Activated T-cell treated with anti-CD3 and anti-CD28 coated beads for 24 hours (primary cell): ENCODE measurements at regions not wholly inside any gene's neighbourhood (a gene's known extent, or its start where the extent isn't known, plus 50 kb on each side); places are given as distances from the start of the nearest gene placed in this dataset.
"Not testable (repeated sequence)": the region's sequence is repeated elsewhere in the genome, so short reads cannot be mapped to it uniquely, and the experiment has no call there.

Experiments used
- DNase-seq: peaks from one replicate; pipeline ENCODE4 v3.0.0-alpha.2; 2020; ENCODE audit warnings: low read depth

DNA sequence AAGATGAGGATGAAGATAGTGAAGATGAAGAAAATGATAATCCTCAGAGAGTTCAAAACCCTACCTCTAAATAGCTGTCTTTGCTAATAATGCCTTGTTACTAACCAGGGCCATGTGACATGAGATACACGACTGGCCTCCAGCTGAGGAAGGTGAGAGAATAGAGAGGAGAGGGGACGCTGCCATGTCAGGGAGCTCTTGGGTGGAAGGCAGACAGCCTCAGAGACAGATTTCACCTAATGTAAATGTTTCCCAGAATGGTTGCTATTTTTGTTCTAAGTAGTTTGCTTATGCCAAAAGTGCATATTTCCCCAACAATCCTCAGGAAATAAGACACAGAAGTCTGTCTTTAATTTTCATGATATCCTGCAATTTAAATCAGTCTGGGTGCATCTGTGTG is 138.4 kb downstream of the ELOVL4 start:
- DNase-seq = no peak

DNA sequence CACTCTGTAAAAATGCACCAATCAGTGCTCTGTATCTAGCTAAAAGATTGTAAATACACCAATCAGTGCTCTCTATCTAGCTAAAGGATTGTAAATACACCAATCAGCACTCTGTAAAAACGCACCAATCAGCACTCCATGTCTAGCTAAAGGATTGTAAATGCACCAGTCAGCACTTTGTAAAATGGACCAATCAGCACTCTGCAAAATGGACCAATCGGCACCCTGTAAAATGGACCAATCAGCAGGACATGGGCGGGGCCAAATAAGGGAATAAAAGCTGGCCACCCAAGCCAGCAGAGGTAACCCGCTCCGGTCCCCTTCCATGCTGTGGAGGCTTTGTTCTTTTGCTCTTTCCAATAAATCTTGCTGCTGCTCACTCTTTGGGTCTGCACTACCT is 140.7 kb downstream of the ELOVL4 start:
- DNase-seq = not testable (repeated sequence)

- DNase-seq = no peak
These were observed 142.6 kb downstream of the ELOVL4 start for GRCh38 chr6:79804732-79805131.

DNA sequence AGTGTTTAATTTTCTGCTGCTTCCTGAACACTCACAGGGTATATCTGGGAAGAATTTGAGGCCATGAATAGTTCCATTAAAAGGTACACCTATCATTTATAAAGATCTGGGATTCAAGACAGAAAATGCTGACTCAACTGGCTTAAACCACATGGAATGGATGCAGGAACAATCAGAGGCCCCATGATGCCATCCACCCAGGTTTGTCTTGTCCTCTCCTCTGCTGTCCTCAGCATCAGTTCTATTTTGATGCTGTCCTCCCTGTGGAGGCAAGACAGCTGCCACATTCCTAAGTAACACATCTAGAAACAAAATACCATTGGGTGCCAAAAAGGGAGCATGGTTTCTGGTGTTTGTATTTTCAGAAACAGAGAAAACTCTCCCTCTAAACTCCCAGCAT is 143.4 kb downstream of the ELOVL4 start:
- no peak for DNase-seq

- DNase-seq = no peak
These were observed 144.6 kb downstream of the ELOVL4 start for GRCh38 chr6:79802657-79803300.

DNA sequence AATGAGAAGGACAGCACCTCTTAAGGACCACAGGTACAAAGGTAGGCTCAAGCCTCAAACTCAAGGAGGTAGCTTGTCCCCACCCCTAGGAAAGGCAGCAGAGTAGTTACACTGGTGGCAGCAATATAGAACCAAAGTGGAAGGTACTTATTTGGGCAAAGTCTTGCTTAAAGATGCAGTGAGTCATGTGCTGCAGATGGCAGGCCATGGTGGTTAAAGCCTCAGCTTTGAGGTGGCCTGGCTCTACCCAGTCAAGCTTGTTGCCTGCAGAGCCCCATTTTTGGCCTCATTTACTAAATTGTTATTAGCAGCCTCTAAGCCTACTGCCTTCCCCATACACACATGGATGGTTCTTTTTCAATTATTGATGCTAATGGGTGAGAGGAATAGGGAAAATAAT is 146.0 kb downstream of the ELOVL4 start:
- no peak for DNase-seq

DNA sequence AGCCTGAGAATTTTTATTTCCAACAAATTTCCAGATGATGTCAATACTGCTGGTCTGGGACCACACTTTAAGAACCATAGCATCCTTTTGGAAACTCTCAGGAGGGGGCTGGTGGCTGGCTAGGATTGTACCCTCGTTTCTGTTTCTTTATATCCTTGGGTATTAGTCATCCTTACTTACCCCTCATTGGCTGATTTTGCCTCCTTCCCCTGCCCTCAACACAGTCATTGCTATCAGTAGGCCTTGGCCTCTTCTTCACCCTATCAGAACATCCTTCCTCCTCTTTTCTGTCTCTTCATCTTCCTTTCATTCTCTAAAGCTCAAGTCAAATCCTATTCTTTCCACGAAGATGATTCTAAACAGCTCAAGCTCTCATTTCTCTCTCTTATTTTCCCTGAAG is 148.5 kb downstream of the ELOVL4 start:
- no peak for DNase-seq

- DNase-seq = no peak
These were observed 149.4 kb downstream of the ELOVL4 start for GRCh38 chr6:79797912-79798311.

GRCh38 chr6:79797163-79797764 is 150.1 kb downstream of the ELOVL4 start:
- DNase-seq = no peak

GRCh38 chr6:79796197-79796596 is 151.2 kb downstream of the ELOVL4 start:
- DNase-seq = no peak

- no peak for DNase-seq
These were observed 157.5 kb downstream of the ELOVL4 start for GRCh38 chr6:79789896-79790295.

- DNase-seq = no peak
These were observed 157.6 kb downstream of the SH3BGRL2 start for GRCh38 chr6:79788756-79789155.

DNA sequence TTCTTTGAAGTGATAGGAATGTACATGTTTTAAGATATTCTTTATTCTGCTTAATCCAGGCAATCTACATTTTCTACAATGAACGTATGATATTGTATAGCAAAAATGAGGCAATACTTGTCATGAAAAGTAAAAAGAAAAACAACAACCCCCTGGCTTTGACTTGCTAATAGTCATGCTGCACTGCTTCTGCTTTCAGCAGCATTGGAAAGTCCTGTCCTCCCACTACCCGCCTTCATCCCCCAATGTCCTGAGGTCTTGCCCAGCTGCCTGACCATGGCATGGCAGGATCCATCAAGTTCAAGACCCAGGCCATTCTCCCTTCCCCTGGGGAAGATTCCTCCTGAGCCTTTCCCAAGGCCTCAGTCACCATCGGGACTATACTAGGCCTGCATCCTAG is 156.5 kb downstream of the SH3BGRL2 start:
- no peak for DNase-seq

GRCh38 chr6:79784395-79784753 is 153.2 kb downstream of the SH3BGRL2 start:
- no peak for DNase-seq

DNA sequence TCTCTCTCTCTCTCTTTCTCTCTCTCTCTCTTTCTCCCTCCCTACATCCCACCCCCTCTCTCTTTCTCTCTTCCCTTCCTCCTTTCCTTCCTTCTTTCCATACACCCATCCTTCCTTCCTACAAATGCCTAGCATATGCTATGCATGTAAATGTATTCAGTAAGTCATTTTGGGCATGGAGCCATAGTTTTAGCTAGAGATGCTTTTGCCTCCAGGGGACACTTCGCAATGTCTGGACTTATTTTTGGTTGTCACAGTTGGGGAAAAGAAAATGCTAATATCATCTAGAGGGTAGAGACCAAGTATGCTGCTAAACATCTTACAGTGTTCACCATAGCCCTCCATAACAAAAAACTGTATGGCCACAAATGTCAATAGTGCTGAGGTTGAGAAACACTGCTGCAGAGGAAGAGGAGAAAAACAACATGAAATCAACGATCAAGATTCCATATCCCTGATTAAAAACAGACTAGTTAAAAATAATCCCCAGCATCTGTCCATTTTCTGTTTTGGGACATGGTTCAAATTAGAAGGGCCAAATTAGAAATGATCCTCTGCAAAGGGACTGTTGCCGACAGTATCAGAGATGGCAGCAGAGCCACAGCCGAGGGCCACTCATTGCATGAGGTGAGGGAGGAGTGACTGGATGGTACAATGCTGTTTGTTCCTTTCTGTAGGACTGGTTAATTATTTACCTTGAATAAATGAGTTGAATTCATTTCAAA is 152.7 kb downstream of the SH3BGRL2 start:
- DNase-seq = no peak

DNA sequence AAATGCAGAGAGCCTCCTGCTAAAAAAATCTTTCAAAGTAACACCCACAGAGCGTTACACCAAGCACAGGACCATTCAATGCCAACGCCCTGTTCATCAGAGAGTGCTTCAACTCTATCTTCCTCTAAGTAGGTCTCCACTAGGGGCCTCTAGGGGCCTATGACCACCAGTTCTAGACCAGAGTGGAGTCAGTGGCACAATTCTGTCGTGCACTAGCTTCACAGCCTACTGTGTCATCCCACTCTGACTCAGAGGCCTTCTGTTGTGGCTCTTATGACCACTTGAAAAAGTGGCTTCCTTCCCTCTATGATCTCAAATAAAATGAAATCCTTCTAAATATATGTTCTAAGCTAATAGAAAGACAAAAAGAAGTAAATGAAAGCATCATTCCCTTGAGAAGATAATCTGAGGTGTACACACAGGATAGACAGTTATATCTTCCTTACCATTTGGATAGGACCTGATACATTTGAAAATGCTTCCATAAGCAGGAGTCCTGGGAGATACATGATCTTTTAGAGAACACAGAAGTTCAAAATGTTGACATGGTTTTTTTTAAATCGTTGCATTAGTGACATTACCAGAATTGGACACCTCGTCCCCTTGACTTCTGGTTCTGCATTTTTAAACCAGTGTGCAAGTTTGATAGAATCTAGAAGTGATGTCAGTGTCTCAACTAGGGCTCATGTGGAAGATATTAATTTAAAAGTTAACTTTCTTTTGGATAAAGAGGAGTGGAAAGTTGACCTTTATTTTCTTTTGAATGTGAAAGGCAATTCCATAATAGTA is 151.9 kb downstream of the SH3BGRL2 start:
- DNase-seq = no peak

DNA sequence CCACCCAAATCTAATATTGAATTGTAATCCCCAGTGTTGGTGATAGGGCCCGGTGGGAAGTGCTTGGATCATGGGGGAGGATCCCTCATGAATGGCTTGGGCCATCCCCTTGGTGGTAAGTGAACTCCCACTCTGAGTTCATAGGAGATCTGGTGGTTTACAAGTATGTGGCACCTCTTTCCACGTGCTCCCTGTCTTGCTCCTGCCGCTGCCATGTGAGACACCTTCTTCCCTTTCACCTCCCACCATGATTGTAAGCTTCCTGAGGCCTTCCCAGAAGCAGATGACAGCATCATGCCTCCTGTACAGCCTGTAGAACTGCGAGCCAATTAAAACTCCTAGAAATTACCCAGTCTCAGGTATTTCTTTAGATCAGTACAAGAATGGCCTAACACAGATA is 150.8 kb downstream of the SH3BGRL2 start:
- DNase-seq = no peak

DNA sequence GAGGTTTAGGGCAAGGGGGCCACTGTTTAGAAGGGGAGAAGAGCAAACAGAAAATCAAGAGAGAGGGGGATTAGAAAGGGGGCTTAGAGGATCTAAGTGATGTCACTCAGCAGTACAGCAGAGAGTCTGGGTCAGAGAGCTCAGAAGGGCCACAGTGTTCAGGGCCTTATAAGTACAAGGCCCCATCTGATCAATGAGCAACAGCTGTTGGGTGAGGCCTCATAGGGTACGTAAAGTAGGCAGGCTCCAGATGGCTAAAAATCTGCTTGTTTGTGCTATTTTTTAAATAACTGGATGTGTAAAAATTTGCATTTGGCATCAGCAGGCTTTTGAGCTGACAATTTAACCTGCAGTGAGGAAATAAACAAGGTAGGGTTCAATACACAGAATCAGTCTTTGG is 149.8 kb downstream of the SH3BGRL2 start:
- DNase-seq = no peak

DNA sequence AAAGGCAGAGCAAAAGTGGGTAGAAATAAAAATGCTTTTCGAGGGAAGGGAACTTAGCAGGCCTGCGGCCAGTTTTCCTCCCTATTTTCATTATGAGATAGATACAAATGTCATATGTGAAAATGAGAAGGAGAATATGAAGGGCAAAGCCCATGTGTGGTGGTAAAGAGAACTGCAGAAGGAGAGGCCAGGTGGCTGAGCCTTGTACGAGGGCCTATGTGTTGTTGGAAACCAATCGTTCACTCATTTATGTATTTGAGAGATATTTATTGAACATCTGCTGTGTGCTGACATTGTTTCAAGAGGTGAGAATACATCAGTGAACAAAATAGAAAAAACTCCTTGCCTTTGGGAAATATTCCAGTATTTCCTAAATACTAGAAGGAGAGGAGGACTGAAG is 147.7 kb downstream of the SH3BGRL2 start:
- no peak for DNase-seq

GRCh38 chr6:79777713-79778579 is 146.8 kb downstream of the SH3BGRL2 start:
- DNase-seq = peak; percentile 87

DNA sequence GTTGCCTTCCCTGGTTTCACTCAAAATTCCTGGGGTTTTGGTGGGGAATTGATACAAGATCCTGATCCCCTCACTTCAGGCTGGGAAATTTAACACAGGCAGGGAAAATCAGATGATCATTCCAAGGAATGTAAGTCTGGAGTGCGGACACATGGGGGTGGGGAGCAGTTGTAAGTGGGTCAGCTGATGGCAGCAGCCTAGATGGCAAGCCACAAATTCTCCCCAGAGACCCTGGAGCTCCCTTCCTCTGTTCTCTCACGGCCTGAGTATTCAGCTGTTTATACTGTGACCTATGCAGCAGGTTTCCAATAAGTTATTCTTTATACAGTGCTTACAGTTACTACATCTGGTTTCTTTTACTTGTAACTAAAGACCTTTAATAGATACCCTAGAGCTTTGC is 144.9 kb downstream of the SH3BGRL2 start:
- DNase-seq = no peak

DNA sequence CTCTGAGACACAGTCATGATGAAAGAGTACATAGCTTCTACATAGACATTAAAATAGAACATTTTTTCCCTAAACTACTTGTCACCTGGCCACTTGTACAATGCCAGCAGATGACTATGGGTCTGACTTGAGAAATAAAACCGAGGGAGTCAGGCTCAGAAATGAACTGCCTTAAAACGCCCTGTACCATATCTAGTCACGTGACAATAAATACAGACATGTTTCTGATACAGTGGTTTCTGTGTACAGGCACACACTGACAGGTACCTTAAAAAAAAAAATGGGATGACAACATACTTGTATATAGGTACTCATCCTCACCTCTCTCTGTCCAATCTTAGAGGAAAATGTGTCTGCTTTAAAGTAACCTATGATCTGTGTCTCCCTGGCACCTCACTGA is 144.1 kb downstream of the SH3BGRL2 start:
- no peak for DNase-seq
